Activated CD4-positive, alpha-beta T cell treated with anti-CD3 and anti-CD28 coated beads, Interleukin-2, amount 50 U/mL, for 4 hours (primary cell): ENCODE measurements at regions not wholly inside any gene's neighbourhood (a gene's known extent, or its start where the extent isn't known, plus 50 kb on each side); places are given as distances from the start of the nearest gene placed in this dataset.

ENCODE experiments used
- DNase-seq, 2 experiments: peaks; one replicate each; pipeline ENCODE4 v3.0.0-alpha.2; 2020

- DNase-seq: no peak
Observed at GRCh38 chr7:131002600-131002999, 268.6 kb upstream of the KLF14 start.

- no peak for DNase-seq
Observed at GRCh38 chr7:131003634-131004033, 269.6 kb upstream of the KLF14 start.

GRCh38 chr7:131004371-131004770, 270.4 kb upstream of the KLF14 start:
- no peak for DNase-seq

- DNase-seq: peak; percentile 55 to 57
Observed at GRCh38 chr7:131007439-131008330, 273.7 kb upstream of the KLF14 start.

- no peak for DNase-seq
Observed at GRCh38 chr7:131008840-131009711, 275.1 kb upstream of the KLF14 start.

GRCh38 chr7:131010029-131010716, 276.2 kb upstream of the KLF14 start:
- DNase-seq: no peak

GRCh38 chr7:131010717-131011431, 276.9 kb upstream of the KLF14 start:
- DNase-seq: no peak

- no peak for DNase-seq
Observed at GRCh38 chr7:131011432-131011742, 277.4 kb upstream of the KLF14 start.

GRCh38 chr7:131011976-131012375, 278.0 kb upstream of the KLF14 start:
- DNase-seq: no peak

- no peak for DNase-seq
Observed at GRCh38 chr7:131012477-131013031, 278.5 kb upstream of the KLF14 start.

- DNase-seq: no peak
Observed at GRCh38 chr7:131013716-131014115, 279.7 kb upstream of the KLF14 start.

- DNase-seq: no peak
Observed at GRCh38 chr7:131014906-131015656, 281.1 kb upstream of the KLF14 start.

GRCh38 chr7:131015657-131015958, 281.6 kb upstream of the KLF14 start:
- DNase-seq: no peak

GRCh38 chr7:131016230-131016629, 282.2 kb upstream of the KLF14 start:
- no peak for DNase-seq

GRCh38 chr7:131019351-131019750, 285.3 kb upstream of the KLF14 start:
- DNase-seq: no peak

- no peak for DNase-seq
Observed at GRCh38 chr7:131020759-131021261, 286.8 kb upstream of the KLF14 start.

GRCh38 chr7:131021460-131021859, 287.5 kb upstream of the KLF14 start:
- DNase-seq: no peak

- no peak for DNase-seq
Observed at GRCh38 chr7:131021902-131022301, 287.9 kb upstream of the KLF14 start.

GRCh38 chr7:131026297-131027000, 292.4 kb upstream of the KLF14 start:
- DNase-seq: no peak

GRCh38 chr7:131027287-131027773, 293.3 kb upstream of the KLF14 start:
- peak in 1 of 2 experiments; percentile 38 for DNase-seq

GRCh38 chr7:131028295-131028694, 294.3 kb upstream of the KLF14 start:
- DNase-seq: no peak
